ENCODE measurements at regions not wholly inside any gene's neighbourhood (a gene's known extent, or its start where the extent isn't known, plus 50 kb on each side); places are given as distances from the start of the nearest gene placed in this dataset.

DNA sequence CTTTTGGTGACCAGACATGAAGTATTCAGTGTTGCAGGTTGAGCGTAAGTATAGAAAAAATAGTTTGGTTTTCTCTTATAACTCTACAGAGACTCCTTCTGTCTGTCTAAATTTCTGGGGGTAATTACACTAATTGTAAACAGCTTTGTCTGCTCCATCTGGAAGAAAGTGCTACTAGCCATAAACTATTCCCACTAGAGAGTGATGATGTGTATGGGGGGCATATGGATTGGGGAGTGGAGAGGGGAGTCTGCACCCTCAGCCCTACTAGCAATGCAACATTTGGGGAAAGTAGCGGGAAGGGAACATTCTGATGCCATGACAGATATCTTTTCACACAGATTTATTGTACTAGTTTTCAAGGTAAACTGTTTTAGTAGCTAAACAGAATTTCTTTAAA, 549.7 kb downstream of the TRIML1 start:
- Histone ChIP-seq H3K27ac (no peak overlapping the region), H3K4me3 (no peak overlapping the region), H3K36me3 (no peaks in the 10 kb centered on the region), H3K27me3 (no peaks in the 10 kb centered on the region), H3K9me3 (peaks cover 0 to 13% (median 0%) of the 10 kb centered on the region in 11 donors), H3K4me1 (no peaks in the 10 kb centered on the region)
- DNase-seq = no peak
- ATAC-seq = no peak
- intact Hi-C loops (cut with DNase I) = no loop called here
- TF ChIP-seq CTCF (IDR thresholded peaks at IDR 0.05) = no peak
- WGBS, 2 donors = 90 to 93% methylated on average over 2 of the region's 2 CpGs

DNA sequence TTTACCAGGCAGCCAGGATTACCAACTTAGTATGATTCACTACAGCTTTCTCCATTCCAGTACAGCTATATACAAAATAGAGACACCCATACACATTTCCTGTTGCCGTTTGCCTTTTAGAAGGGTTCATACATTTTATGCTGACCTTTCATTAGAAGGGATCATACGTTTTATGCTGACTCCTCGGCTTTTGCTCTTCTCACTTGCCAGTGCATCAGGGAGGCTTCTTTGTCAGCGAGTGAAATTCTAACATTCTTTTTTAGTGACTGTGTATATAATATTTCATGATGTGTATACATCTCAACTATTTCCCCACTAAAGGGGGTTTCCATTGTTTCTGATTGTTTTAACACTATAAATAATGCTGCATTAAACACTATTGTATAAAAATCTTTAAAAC, 552.6 kb downstream of the TRIML1 start:
- 69 to 74% methylated on average over 4 of the region's 4 CpGs for WGBS, 2 donors
- Histone ChIP-seq H3K36me3 (no peaks in the 10 kb centered on the region), H3K4me1 (no peaks in the 10 kb centered on the region), H3K4me3 (no peak overlapping the region), H3K27me3 (no peaks in the 10 kb centered on the region), H3K9me3 (peaks cover 0 to 3% (median 0%) of the 10 kb centered on the region in 11 donors), H3K27ac (no peak overlapping the region)
- intact Hi-C loops (cut with DNase I) = no loop called here
- no peak for TF ChIP-seq CTCF (IDR thresholded peaks at IDR 0.05)
- ATAC-seq (no peak), DNase-seq (no peak)

DNA sequence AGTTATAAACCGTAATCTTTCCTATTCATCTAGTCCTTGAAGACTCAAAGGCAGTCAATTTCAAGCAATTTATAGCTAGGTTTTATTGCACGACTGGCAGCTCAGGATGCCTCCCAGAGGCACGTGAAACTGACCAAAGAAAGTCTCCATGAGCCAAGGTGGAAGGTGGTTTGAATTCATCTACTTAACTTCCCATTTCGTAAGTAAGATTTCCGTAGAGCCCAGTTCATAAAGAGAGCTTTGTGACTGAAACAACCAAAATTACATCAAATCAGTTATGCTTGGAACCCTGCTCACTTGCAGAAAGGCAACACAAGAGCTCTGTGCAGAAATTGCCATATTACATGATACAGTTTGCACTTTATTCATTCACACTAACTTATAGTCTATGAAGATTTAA, 556.0 kb downstream of the TRIML1 start:
- DNase-seq = no peak
- H3K9me3 ChIP-seq = no peaks in the 10 kb centered on the region
- H3K36me3 ChIP-seq = no peaks in the 10 kb centered on the region
- no peak overlapping the region for H3K27ac ChIP-seq
- no peaks in the 10 kb centered on the region for H3K27me3 ChIP-seq
- no peak for TF ChIP-seq CTCF (IDR thresholded peaks at IDR 0.05)
- H3K4me3 ChIP-seq = no peak overlapping the region
- 65 to 79% methylated on average over 5 of the region's 5 CpGs for WGBS, 2 donors
- intact Hi-C loops (cut with DNase I) = no loop called here
- no peaks in the 10 kb centered on the region for H3K4me1 ChIP-seq
- ATAC-seq = no peak

DNA sequence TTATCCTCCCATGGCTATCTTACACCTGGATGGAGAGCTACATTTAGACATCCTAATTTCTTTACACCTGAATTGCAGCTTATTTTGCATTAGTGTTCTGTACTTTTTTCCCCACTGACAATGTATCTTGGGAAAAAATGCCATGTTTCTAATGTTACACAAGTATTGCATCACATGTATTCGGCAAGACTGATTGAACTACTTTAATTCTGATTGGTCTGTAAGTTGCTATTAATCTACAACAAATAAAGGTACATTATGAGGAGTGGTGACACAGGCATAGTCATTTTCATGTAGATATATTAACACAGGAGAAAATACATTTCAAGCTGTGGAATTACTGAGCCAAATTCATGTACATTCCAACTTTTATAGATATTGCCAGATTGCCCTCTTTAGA, 558.0 kb downstream of the TRIML1 start:
- Histone ChIP-seq H3K9me3 (no peaks in the 10 kb centered on the region), H3K36me3 (no peaks in the 10 kb centered on the region), H3K4me1 (no peaks in the 10 kb centered on the region), H3K27ac (no peak overlapping the region), H3K4me3 (no peak overlapping the region), H3K27me3 (no peaks in the 10 kb centered on the region)
- no peak for TF ChIP-seq CTCF (IDR thresholded peaks at IDR 0.05)
- intact Hi-C loops (cut with DNase I) = no loop called here
- WGBS, 2 donors = 75 to 94% methylated on average over 1 of the region's 1 CpG
- DNase-seq = no peak
- no peak for ATAC-seq

- ATAC-seq = no peak
- WGBS, 2 donors = 94 to 97% methylated on average over 4 of the region's 4 CpGs
- TF ChIP-seq CTCF (IDR thresholded peaks at IDR 0.05) = no peak
- Histone ChIP-seq H3K27me3 (no peaks in the 10 kb centered on the region), H3K4me1 (no peaks in the 10 kb centered on the region), H3K27ac (no peak overlapping the region), H3K9me3 (no peaks in the 10 kb centered on the region), H3K36me3 (no peaks in the 10 kb centered on the region), H3K4me3 (no peak overlapping the region)
- intact Hi-C loops (cut with DNase I) = no loop called here
- no peak for DNase-seq
Observed at GRCh38 chr4:188701952-188702351, 562.7 kb downstream of the TRIML1 start.
